GM19463 (cell line): ENCODE measurements at regions not wholly inside any gene's neighbourhood (a gene's known extent, or its start where the extent isn't known, plus 50 kb on each side); places are given as distances from the start of the nearest gene placed in this dataset.
"Not testable (repeated sequence)": the region's sequence is repeated elsewhere in the genome, so short reads cannot be mapped to it uniquely, and the experiment has no call there.

Source experiments
- ATAC-seq: cut with Tn5 transposase; IDR thresholded peaks from one replicate; pipeline ENCODE4 v1.9.1; 2021; ENCODE audit warnings: mild to moderate bottlenecking, moderate library complexity; ENCODE audit not compliant: unreplicated experiment

DNA sequence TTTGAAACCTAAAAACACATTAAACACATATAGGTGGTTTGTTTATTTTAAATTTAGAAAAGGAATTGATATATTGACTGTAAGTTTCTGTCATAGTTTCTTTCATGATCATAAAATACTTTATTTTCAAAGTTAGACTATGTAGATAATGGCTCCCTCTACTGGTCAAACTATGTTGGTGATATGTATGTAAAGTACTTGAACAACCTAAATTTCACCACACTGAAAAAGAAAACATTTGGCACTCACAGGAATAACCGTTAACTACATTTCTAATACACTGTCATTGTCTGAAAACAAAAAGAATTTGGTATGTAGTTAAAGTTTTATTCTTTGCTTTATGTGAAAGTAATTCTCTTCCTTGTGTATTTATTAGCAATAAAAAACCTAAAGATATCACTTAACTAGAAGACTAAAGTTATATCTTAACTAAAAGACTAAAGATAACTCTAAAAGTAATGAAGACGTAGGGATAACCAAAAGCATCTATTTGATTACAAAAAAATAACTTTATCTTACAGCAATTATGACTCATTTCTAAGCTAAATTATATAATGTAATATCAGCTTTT, 427.5 kb downstream of the VGLL3 start:
- ATAC-seq, result peak; percentile 45

DNA sequence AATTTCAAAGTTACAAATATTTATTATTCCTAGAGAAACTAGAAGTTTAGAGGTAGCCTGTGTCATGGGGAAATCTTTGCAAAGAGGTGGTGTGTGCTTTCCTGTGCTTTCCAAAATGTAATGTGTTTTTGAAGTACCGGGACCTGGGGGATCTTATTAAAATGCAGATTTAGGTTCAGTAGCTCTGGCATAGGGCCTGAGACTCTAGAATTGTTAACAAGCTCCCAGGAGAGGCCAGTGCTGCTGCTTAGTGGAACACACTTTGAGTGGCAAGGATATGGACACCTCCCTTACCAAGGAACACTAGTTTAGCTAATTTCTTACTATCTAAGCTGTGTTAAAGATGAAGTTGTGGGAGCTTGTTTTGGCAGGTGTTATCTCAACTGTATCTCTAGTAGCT, 428.9 kb downstream of the VGLL3 start:
- no peak for ATAC-seq

GRCh38 chr3:86561215-86561614, 429.7 kb downstream of the VGLL3 start:
- no peak for ATAC-seq

- ATAC-seq, result peak; percentile 45
These were observed 436.6 kb downstream of the VGLL3 start for GRCh38 chr3:86554383-86554782.

DNA sequence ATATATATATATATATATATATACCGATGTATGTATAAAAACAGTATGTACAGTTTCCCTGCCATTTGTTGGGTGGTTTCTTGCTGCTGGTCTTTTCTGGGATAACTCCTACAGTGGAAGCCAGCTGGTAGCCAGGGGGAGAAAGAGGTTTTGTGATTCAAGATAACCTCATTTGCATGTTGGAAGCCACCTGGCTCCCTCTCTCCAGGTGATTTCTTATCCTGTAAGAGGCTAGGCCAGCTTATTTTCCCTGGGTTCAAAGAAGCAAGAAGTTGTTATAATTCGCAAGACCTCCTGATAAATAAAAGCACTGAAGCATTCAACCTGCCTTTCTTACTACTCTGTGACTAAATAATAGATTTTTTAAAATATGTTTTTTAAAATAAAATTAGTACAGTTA, 443.3 kb downstream of the VGLL3 start:
- ATAC-seq, result no peak

DNA sequence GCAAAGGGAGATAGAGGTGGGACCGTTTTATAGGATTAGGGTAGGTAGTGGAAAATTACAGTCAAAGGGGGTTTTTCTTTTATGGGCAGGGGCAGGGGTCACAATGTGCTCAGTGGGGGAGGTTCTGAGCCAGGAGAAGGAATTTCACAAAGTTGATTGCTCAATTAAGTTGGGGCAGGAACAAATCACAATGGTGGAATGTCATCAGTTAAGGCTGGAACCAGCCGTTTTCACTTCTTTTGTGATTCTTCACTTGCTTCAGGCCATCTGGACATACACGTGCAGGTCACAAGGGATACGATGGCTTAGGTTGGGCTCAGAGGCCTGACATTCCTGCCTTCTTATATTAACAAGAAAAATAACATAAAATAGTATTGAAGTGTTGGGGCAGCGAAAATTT, 453.8 kb downstream of the VGLL3 start:
- ATAC-seq, result no peak

DNA sequence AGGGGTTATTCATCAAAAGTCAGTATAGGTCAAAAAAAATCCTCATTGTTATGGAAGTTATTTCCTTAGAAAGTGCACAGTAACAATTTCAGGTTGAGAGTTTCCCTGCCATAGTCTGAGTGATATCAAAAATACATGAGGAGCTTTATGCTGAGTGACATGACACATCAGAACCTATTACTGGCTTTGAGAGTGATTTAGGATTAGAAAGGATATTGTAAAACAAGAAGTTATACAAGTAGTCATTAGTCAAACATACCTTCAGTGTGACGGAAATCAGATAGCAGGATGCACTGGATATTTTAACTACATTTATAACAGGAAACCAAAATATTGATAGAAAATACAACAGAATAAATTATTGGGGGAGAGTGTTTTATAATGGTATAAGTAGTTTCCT, 471.1 kb downstream of the VGLL3 start:
- ATAC-seq, result no peak

- no peak for ATAC-seq
These were observed 509.3 kb downstream of the VGLL3 start for GRCh38 chr3:86481636-86482035.

DNA sequence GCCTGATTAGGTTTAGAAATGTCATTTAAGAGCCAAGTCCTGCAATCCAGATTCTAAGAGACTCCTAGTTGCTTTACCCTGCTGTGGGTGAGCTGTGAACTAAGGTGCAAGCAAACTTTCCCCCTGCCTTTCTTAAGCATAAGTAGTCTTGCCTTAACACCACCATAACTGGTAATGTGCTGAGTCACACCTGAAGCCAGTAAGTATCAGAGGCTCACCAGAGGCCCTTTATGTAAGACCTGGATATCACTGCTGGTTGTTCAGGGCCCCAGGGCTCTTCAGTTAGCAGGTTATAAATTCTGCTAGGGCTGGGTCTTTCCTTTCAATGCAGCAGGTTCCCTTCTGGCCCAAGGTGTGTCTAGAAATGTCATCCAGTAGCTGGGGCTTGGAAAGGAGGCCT, 509.9 kb downstream of the VGLL3 start:
- ATAC-seq, result no peak

GRCh38 chr3:86464180-86464579, 526.8 kb downstream of the VGLL3 start:
- ATAC-seq, result no peak

DNA sequence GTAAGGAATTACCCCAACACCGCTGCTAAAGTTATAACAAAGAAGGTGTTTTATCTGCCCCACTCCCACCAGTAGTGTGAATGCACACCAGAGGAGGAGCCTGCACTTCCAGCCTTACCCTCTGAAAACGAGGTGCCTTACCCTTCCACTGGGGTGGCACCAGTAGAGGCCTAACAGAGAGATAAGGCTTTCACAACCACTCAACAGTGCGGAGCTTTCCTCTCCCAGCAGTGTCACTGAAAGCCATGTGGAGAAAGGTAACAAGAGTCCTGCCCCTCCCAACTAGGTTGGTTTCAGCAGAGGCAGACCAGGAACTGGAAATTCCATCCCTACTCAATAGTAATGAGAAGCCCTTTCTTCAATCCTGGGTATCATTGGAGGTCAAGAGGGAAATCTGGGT, 539.2 kb downstream of the VGLL3 start:
- ATAC-seq, result no peak

DNA sequence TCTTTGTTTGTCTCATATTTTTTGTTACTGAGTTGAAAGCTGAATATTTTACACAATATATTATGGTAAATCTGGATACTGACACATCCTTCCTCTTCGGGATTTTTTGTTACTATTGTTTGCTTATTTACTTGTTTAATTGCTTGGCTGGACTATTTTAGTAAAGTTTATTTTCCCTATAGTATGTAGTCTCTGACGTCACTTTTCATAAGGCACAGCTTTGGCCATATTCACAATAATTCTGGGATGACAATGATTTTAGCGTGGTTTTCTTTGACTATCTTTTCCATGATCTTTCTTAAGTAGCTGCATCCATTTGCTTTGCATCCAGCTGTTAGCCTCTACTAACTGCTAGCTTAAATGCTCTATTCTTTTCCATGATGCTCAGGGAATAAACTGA, 552.4 kb downstream of the VGLL3 start:
- no peak for ATAC-seq

DNA sequence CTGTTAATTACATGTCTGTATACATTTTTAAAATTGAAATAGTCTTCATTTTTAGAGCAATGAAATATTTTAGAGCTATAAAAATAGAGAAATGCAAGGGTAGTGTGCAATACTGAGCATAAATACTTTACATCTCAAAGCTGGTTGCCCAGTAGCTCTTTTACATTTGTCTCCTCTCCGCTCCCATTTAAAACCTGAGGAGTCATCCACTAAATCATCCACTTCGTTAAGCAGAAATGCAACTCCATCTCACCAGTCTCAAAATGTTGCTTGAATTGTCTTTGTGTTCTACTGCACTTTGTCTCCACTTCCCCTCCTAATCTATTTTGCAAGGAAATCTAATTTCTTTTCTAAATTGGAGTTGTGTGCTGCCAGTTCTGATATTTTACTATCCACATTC, 563.6 kb downstream of the VGLL3 start:
- no peak for ATAC-seq

DNA sequence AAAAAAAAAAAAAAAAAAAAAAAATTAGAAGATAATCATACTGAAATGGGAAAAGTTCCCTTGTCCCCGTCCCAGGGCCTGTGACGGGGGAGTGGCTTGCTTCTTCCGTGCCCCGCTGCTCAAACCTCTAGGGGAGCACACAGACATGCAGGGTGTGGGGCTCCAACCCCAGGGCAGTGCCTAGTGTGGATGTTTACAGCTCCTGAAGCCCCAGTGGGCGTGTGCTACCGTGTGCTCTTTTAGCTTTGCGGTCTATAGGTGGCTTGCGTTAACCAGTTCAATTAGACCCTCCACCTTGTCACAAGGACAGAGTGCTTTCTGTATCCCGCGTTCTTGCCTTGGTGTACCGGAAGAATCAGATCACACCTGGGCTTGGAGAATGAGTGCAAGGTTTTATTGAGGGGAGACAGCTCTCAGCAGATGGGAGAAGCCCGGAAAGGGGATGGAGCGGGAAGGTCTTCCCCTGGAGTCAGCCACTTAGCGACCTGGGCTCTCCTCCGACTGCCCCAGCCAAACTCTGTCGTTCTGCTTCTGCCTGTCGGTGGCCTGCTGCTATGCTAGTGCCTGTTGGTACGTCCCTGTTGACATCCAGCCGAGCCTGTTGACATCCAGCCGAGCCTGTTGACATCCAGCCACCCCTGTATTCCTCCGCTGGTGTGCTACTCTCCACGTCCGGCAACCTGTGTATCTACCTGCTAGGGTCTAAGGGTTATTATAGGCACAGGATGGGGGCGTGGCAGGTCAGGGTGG, 569.8 kb downstream of the VGLL3 start:
- ATAC-seq, result no peak

GRCh38 chr3:86418861-86419260, 572.1 kb downstream of the VGLL3 start:
- no peak for ATAC-seq

DNA sequence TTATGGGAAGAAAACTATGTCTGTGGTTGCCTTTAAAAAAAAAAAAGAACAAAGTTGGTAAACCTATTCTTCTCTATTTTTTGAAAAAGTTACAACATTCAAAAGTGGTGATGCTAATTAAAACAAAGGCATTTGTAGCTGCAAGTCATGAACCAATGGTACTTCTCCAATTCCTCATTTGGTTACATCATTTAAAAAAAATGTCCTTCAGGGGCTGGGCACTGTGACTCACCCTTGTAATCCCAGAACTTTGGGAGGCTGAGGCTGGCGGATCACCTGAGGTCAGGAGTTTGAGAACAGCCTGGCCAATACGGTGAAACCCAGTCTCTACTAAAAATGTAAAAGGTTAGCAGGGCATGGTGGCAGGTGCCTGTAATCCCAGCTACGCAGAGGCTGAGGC, 574.6 kb downstream of the VGLL3 start:
- no peak for ATAC-seq

DNA sequence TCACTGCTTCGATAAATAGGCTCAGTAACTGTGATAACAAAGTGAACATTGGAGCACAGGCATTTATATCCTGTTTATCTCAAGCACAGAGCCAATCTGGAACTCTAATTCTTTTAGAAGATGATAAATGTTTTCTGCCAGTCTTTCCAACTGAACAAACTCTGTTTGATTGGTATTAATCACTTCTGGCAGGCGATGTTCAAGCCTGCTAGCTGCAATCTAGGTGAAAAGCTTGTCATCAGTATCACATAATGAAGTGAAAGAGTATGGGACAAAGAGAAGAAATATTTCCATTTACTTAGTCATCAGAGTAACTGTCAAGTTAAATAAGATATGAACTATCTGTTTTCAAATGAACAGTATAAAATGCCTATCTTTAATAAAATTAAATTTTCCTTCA, 577.3 kb downstream of the VGLL3 start:
- ATAC-seq, result no peak

DNA sequence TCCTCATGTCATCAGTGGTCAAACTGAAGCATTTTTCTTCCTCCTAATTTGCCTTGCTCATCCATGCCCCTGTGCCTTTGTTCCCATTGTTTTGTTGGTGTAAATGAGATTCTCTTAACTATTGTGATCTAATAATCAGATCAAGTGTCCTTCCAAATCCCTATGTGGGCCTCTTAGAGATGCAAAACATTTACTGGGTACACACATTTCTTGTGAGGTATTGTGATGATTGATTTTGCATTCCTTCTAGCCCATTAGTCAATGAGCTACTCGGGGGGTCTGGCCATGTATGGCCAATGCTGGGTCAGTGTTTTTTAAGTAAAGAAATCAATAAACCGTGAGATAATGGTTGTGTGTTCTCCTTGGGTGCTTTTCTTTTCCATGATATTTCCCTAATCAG, 580.4 kb downstream of the VGLL3 start:
- ATAC-seq, result no peak

DNA sequence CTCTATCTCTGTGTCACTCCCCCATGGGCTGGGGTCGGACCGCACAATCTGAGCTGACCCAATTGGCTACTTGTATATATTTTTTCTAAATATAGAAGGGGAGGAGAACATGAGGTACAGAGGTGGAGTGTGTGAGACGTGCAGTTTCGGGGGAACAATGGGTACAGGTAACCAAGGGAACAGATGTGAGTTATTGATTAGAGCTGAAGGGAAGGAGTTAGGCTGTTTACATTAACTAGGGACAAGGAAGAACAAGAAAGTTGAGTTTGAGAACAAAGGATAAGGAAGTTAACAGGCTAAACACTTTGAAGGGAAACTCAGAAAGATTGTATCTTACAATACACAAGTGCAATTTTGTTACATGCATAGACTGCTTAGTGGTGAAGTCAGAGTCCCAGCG, 601.2 kb downstream of the VGLL3 start:
- ATAC-seq, result not testable (repeated sequence)

DNA sequence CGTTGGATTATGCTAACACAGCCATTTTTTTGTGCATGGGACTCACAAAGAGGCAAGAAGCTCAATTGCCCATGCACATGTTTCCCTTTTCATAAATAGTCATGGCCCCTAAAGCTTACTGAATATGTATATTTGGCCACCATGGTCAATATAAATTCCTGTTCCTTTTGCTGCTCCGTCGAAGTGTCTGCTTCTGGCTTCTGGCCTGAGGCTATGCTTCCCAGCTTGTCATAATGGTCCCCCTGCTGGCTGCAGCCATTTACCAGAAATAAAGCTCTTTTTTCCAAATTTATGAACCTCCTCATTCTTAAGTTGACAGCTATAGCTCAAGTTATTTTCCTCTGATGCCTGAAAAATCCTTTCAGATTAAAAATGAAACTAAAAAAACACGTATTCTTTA, 602.1 kb downstream of the VGLL3 start:
- no peak for ATAC-seq

DNA sequence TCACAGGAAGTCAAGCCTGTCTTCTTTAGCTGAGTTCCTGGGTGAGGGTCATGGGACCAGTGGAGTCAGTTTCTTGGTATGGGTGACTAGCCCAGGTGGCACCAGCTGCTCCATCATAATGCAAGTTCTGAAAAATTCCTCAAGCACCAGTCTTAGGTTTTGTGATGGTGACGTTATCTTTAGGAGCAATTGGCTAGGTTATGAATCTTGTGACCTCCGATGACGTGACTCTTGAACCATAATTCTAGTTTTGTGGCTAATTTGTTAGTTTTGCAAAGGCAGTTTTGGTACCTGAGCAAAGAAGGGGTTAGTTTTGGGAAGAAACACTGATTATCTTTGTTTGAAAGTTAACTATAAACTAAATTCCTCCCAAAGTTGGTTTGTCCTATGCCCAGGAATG, 608.4 kb downstream of the VGLL3 start:
- no peak for ATAC-seq

DNA sequence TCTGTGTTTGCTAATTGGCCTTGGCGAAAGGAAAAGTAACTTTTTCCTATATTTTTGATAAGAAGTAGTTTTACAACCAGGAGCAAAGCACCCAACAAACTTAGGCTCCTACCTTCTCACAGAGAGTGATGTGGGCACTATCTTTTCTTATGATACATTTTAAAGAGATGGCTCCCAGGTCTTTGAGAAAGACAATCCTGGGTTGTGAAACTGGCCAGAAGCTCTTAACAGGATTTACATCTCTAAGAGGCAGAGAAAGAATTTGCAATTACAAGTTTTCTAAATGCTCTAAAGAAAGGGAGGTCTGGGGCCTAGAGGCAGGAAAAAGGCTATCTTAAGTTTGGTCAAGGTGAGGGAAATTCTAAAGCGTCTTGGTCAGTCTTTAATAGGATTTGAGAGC, 609.7 kb downstream of the VGLL3 start:
- ATAC-seq, result no peak

DNA sequence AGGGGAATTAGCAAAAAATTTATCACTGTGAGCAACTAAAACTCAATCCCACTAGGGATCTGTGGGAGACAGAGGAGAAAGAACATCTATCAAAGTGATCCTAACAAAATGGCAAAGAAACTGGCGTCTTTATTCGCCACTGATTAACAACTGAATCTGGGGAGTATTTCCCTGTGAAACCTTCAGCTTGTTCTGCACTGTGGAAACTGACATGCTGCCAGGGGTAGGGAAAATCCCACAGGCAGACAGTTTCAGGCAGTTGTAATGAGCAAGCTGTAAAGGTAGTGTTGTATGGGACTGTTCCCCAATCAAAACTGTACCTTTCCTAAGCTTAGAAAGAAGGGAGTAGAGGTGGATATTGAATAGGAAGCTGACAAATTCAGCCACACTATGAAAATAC, 611.7 kb downstream of the VGLL3 start:
- ATAC-seq, result no peak
